Lower leg skin (tissue), 3 donors: ENCODE measurements at regions not wholly inside any gene's neighbourhood (a gene's known extent, or its start where the extent isn't known, plus 50 kb on each side); places are given as distances from the start of the nearest gene placed in this dataset.

Experiments
- POLR2A ChIP-seq, 2 donors: fragments of 450-650 bp; IDR thresholded peaks; one replicate each; pipeline ENCODE4 v1.6.1; 2016 to 2017; ENCODE audit warnings: antibody characterized with exemption in 2 of 2, mild to moderate bottlenecking in 1 of 2, moderate library complexity in 1 of 2
- TF ChIP-seq, protein P1 (sequence below), 3 donors: fragments of 450-650 bp; IDR thresholded peaks; one replicate each; pipeline ENCODE4 v1.5.1; 2016; ENCODE audit warnings: antibody characterized with exemption in 3 of 3, mild to moderate bottlenecking in 3 of 3, moderate library complexity in 2 of 3

DNA sequence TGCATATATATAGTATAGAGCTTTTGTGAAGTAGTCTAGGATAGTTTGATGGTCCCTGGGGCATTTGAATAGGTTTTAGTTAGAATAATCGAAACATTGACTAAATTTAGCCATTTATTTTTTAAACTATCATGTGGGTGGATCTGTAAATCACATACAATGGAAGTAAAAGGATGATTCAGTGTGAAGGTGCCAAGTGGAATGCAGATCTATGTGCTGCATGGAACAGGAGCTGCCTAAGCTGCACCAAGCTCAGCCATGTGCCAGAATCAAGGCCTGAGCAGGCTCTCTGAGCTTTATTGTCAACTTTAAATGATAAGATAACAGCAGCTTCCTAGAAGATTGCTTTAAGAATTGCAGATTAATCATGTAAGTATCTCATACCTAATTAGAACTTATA lies 1996.2 kb upstream of the PIK3C3 start:
- TF ChIP-seq, protein P1, sequence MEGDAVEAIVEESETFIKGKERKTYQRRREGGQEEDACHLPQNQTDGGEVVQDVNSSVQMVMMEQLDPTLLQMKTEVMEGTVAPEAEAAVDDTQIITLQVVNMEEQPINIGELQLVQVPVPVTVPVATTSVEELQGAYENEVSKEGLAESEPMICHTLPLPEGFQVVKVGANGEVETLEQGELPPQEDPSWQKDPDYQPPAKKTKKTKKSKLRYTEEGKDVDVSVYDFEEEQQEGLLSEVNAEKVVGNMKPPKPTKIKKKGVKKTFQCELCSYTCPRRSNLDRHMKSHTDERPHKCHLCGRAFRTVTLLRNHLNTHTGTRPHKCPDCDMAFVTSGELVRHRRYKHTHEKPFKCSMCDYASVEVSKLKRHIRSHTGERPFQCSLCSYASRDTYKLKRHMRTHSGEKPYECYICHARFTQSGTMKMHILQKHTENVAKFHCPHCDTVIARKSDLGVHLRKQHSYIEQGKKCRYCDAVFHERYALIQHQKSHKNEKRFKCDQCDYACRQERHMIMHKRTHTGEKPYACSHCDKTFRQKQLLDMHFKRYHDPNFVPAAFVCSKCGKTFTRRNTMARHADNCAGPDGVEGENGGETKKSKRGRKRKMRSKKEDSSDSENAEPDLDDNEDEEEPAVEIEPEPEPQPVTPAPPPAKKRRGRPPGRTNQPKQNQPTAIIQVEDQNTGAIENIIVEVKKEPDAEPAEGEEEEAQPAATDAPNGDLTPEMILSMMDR (IDR thresholded peaks at IDR 0.05) = no peak
- TF ChIP-seq POLR2A (IDR thresholded peaks at IDR 0.05) = no peak
